ENCODE measurements at regions not wholly inside any gene's neighbourhood (a gene's known extent, or its start where the extent isn't known, plus 50 kb on each side); places are given as distances from the start of the nearest gene placed in this dataset.
A peak's percentile ranks its signal among the peaks of the same experiment; 100 is the strongest.
"Not testable (repeated sequence)": the region's sequence is repeated elsewhere in the genome, so short reads cannot be mapped to it uniquely, and the experiment has no call there.

GRCh38 chr21:35982717-35983116 is 77.6 kb downstream of the SETD4 start:
- no peak for DNase-seq

- no peak for DNase-seq
These were observed 78.7 kb downstream of the SETD4 start for GRCh38 chr21:35981514-35982070.

- no peak for DNase-seq
These were observed 79.5 kb downstream of the SETD4 start for GRCh38 chr21:35980821-35981220.

- not testable (repeated sequence) for DNase-seq
These were observed 82.5 kb downstream of the SETD4 start for GRCh38 chr21:35977860-35978259.

- DNase-seq: no peak
These were observed 83.4 kb downstream of the SETD4 start for GRCh38 chr21:35976929-35977328.

- DNase-seq: no peak
These were observed 83.8 kb downstream of the SETD4 start for GRCh38 chr21:35976481-35976880.

- DNase-seq: peak; percentile 99
These were observed 85.6 kb downstream of the SETD4 start for GRCh38 chr21:35974775-35975174.

GRCh38 chr21:35971824-35972223 is 88.5 kb downstream of the SETD4 start:
- no peak for DNase-seq

GRCh38 chr21:35969281-35969680 is 91.0 kb downstream of the SETD4 start:
- no peak for DNase-seq

- DNase-seq: no peak
These were observed 91.8 kb downstream of the SETD4 start for GRCh38 chr21:35968564-35968963.

- no peak for DNase-seq
These were observed 94.6 kb downstream of the SETD4 start for GRCh38 chr21:35965699-35966098.

- DNase-seq: no peak
These were observed 96.3 kb downstream of the SETD4 start for GRCh38 chr21:35963920-35964451.

GRCh38 chr21:35962917-35963316 is 97.4 kb downstream of the SETD4 start:
- DNase-seq: no peak

GRCh38 chr21:35954066-35954465 is 106.3 kb downstream of the SETD4 start:
- DNase-seq: peak; percentile 83

- no peak for DNase-seq
These were observed 106.7 kb downstream of the SETD4 start for GRCh38 chr21:35953597-35953996.

- no peak for DNase-seq
These were observed 107.5 kb downstream of the SETD4 start for GRCh38 chr21:35952651-35953340.

GRCh38 chr21:35948982-35949381 is 111.3 kb downstream of the SETD4 start:
- DNase-seq: no peak

- no peak for DNase-seq
These were observed 115.1 kb downstream of the SETD4 start for GRCh38 chr21:35945089-35945671.

GRCh38 chr21:35943752-35944151 is 116.6 kb downstream of the SETD4 start:
- DNase-seq: peak; percentile 86

- no peak for DNase-seq
These were observed 117.8 kb downstream of the SETD4 start for GRCh38 chr21:35942211-35943144.

GRCh38 chr21:35940074-35940927 is 120.0 kb downstream of the SETD4 start:
- DNase-seq: peak; percentile 88

GRCh38 chr21:35938446-35938845 is 121.9 kb downstream of the SETD4 start:
- DNase-seq: no peak
